UCSD-AML1 (cell line): ENCODE measurements at regions not wholly inside any gene's neighbourhood (a gene's known extent, or its start where the extent isn't known, plus 50 kb on each side); places are given as distances from the start of the nearest gene placed in this dataset.

ENCODE experiments used
- DNase-seq: peaks from one replicate; lab custom pipeline; 2025; ENCODE audit not compliant: unreplicated experiment; lab: John Stamatoyannopoulos, UW

DNA sequence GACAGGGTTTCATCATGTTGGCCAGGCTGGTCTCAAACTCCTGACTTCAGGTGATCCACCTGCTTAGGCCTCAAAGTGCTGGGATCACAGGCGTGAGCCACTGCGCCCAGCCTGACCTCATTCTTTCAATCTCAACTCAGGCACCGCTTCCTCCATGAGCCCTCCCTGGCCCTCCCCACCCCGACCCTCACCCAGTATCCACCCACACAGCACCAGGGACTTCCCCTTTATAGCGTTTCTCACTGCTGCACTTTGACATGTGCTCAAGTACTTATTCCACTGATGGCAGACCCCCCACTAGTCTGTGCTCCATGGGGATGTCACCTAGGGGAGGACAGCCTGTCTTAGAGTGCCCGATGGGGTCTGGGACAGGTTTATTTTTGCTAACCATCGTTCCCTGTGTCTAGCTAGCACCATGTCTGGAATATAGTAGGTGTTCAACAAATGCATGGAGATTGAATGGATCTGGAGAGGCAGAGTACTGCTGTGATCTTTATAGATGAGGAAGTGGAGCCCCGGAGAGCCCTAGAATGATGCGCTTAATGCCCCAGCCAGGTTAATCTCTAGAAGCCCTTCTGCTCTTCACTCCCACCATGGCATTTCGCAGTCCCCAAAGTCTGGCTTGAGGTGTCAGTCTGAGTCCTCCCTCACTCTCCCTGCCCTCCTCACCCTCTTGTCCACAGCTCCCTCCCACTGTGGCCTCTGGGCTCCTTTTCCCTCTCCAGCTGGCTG is 258.8 kb downstream of the RPS24 start:
- no peak for DNase-seq

DNA sequence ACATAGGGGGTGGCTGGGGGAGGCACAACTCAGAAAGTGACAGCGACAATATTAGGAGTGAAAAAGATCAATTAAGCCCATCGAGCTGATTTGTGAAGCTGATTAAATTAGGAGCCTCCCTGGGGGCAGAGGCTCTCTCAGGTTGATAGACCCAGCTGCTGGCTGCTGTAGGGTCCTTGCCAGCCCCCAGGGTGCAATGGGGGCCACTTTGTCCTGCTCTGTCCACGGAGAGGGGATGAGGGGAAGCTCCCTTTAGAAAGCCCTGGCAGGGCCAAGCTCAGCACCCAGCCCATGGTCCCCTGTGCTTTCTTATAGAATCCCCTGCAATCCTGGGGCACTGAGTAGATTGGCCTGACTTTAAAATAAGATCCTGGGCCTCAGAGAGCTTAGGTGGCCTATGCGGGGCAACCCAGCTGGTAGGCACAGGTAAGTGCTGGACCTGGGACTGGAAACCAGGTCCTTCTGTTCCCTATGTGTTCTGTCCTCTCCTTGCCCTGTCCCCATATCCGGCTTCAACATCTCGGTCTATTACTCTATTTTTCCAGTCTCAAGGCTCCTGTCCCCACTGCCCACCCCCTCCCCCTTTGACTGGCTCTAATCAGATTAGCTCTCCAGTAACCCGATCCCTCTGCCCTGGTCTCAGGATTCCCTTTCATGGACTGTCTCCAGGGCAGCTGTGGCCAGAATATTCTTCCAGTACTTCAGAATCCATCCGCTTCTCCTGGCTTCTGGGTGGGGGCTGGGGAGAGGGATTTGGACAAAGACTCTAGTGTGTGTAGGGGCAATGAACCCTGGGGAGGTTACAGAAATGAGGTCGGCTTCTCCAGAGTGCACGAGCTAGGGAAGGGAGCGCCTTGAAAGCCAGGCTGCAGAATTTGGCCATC is 259.6 kb downstream of the RPS24 start:
- no peak for DNase-seq

DNA sequence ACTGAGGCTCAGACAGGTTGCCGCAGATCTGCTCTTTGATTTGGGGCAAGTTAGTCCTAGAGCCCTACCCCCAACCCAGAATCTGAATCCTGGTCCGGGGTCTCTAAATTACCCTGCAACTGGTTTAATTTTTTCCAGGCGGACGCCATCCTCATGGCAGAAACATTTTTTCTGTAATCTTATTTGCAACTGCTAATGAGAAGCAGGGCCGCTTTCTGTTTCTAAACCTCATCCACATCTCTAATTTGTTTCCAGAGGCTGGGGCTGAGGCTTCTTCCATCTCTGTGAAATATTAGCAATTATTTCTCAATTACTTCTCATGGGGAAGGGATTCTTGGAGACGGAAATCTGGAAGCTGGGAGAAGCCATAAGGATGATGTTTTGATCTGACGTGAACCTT is 261.6 kb downstream of the RPS24 start:
- no peak for DNase-seq

DNA sequence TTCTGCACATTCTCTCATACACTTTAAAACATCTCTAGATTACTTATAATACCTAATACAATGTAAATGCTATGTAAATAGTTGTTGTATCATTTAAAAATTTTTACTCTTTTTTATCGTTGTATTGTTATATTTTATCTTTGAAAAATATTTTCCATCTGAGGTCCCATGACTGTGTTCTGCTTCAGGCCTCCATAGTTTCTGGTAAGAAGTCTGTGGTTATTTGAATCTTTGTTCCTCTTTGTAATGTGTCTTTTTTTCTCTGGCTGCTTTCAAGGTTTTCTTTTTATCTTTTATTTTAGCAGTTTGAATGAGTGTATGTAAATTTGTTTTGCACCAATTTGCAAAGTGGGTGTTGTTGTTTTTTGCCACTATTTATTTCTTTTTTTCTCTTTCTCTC is 263.1 kb downstream of the RPS24 start:
- DNase-seq = no peak

DNA sequence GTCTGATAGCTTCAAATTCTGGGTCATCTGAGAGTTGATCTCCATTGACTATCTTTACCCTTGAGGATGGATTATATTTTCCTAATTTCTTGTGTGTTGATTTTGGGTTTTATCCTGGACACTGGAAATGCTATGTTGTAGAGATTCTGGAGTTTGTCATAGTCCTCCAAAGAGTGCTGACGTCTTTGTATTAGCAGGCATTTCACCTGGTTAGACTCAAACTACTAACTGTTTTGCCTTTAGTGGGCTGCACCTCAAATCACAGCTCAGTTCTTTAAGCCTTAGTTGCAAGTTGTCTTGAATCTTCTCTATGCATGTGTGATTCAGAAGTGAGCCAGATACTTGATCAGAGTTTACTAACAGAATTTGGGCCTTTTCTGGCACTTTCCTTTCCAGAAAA is 264.3 kb downstream of the RPS24 start:
- DNase-seq = no peak

DNA sequence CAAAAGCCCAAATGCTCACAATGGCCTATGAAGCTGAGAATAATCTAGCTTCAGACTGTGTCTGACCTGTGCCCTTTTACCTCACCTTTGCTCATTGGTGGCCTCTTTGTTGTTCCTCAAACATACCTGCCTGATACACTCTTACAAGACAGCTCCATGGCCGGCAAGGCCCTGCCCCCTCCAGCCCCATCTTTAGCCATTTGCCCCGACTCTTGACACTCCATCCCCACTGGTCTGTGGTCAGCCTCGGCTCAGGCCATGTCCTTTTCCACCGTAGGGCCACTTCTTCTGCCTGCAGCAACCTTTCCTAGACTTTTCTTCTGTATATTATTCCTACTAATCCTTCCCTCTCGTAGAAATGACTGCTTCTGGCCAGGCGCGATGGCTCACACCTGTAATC is 265.2 kb downstream of the RPS24 start:
- DNase-seq = no peak

DNA sequence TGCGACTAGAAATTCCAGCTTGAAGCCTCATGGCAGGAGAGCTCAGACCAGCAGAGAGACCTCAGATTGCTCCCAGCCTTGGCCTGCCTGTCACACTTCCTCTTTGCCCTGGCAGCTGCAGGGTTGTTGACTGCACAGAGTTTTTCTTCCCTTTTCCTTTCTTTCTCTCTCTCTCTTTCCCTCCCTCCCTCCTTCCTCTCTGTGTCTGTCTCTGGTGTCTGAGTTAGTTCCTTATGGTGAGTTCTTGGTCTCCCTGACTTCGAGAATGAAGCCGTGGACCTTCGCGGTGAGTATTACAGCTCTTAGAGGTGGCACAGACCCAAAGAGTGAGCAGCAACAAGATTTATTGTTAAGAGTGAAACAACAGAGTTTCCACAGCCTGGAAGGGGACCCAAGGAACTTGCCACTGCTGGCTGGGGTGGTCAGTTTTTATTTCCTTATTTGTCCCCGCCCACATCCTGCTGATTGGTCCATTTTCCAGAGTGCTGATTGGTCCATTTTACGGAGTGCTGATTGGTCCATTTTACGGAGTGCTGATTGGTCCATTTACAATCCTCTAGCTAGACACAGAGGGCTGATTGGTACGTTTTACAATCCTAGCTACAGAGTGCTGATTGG is 266.3 kb downstream of the RPS24 start:
- DNase-seq = peak; percentile 56

DNA sequence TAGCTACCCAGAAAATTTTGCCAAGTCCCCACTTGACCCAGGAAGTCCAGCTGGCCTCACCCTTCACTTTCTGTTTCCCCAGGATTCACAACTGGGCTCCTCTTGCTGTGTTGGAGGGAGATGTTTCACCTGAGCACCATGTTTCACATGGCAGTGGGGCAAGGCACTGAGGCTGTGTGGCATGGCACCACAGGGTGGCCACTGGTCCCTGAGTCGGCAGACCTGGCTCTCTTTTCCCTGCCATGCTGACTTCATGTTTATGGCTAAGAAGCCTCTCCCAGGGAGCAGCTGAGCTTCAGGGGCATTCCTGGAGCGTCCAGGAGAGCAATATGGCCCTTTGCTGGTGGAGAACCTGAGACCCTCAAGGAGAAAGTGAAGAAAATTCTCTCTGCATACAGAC is 266.9 kb downstream of the RPS24 start:
- DNase-seq = no peak

DNA sequence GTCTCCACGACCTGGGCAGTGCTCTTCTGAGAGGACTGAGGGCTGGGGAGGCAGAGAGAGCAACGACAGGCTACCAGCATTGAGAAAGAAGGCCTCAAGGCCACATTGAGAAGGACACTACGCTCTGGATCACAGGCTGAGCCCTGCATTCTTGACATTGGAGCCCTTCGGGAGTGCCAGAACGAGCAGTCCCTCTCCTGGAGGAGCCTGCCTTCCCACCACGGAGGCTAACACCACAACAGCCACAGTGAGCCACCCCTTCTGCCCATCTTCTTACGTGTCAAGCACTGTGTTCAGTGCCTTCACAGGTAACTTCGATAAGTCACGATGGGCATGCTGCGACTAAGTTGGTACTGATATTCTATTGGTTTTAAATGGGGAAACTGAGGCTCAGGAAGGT is 267.8 kb downstream of the RPS24 start:
- DNase-seq = no peak

DNA sequence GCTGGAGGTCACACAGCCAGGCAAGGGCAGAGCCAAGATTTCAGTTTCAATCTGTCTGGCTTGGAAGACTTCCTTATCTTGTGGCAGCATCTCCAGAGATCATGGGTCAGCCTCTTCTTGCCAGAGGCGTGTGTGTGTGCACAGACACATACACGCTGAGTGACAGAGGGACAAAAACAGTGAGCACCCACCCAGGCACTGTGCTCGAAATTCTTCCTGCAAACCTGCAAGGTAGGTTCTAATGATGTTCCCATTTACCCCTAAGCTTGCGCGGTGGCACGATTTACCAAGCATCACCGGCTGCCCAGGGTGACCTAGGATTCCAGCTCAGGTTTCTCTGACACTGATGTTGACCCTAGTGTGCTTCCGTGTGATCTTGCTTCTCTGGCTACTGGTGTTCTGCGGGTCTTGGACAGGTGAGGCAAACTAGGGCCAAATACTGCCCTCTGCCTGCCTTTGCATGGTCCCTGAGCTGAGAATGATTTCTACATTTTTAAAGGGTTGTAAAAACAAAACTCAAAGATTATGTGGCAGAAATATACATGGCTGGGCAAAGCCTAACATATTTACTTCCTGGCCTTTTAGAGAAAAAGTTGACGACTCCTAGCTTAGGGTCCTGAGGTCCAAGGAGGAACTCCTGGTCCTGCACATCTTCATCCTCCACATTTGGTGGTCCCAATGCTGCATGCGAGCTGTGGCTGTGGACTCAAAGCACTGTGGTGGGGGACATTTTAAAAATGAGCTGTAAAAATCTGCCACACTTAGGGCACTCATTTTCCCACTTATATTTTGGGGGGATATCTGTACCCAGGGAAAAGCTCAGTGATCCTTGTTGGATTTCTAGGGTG is 268.5 kb downstream of the RPS24 start:
- DNase-seq = no peak

DNA sequence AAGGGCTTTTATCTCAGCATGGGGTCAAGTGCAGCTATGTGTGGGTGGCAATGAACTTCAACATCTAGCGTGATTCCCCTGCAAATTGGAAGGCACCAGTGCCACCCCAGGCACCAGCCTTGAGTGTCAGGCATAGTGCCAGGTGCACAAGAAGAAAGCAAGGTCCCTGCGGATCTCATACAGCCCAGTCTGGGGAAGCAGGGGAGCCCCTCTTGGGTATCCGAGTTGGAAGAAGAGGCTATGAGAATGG is 269.0 kb downstream of the RPS24 start:
- no peak for DNase-seq

DNA sequence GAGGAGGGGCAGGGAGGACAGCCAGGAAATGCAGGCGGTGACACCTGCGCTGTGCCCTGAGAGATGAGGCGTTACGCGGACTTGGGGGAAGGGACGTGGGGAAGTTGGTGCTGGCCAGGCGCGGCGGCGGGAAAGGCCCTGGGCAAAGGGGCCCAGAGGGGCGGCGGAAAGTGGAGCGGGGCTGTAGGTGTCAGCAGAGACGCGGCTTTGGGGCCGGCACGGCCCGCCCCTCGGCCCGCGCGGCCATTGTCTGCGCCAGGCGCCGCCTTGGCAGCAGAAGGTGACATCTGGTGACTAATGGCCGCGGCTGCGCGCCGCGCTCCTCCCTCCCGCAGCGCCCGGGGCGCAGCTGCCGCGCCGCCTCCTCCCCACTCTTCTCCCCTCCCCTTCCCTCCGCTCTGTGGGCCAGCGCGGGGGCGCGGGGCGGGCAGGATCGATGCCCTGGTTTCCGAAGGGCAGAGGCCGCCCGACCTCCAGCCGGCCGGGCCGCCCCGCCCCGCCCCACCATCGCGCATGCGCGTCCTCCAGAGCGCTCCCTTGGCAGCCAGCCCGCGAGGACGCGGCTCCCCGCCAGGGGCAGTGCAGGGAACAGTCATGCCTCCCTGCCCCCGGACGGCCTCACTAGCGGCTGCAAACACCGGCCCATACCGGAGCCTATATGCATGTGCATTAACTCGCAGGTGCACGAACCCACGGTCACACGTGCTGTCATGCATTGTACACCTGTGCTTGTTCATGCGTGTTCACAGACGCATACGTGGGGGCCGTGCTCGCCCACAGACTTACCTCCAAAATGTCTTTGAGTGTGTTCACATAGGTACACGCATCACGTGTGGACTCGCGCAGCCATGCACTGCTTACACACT is 269.6 kb downstream of the RPS24 start:
- DNase-seq = peak; percentile 98

DNA sequence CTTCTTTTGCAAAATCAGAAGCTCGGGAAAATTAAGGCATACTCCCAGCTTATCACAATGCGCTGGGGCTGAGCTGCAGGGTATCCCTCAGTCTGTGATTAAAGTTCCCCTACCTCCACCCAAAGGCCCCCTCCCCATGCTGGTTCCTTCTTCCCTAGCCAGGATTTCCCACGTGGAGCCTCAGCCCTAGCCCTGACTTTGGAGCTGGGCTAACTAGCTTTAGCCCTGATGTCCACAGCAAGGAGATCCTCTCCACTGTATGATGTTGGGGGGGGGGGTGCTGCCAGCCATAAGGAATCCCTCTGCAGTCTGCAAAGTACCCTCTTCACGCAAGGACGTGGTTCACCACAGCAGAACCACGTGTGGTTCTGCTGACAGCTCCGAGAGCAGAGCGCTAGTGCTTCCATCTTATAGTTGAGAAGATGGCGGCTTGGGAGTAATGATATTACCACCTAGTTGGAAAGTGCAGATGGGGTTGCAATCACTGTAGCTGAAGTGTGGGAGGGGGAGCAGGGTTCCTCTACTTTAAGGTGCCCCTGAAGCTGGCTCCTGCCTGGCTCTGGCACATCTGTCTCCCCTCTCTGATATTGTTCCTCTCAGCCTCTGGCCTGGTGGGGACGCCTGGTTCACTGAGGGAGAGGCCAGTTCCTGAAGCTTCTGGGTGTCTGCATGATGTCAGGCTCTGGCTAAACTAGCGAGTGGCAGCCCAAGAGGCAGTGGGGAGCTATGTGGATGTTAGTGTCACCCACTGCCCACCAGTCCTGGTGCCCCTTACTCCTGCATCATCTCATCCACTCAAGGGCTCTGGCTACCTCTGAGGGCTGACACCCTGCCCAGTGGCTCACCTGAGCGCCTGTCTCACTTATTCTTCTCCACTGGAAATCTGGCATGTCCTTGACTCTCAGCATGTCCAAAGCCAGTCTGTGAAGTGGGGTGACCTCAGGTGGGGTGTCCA is 270.7 kb downstream of the RPS24 start:
- DNase-seq = no peak

DNA sequence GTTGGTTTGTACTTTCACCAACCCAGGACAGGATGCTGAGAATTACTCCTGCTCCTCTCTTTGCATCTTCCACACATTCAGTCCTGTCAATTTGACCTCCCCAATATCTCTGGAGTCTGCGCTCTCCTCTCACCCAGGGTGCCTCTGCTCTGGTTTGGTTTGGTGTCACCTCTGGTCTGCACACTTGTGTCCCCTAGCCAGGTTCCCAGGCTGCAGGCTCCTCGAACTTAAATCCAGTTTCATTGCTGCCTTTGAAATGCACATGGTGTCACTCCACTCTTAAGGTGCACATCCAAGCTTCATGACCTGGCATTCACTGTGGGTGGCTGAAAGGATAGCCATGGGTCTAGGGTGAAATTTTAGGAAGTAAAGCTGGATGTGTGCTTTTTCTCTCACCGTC is 271.6 kb downstream of the RPS24 start:
- no peak for DNase-seq

DNA sequence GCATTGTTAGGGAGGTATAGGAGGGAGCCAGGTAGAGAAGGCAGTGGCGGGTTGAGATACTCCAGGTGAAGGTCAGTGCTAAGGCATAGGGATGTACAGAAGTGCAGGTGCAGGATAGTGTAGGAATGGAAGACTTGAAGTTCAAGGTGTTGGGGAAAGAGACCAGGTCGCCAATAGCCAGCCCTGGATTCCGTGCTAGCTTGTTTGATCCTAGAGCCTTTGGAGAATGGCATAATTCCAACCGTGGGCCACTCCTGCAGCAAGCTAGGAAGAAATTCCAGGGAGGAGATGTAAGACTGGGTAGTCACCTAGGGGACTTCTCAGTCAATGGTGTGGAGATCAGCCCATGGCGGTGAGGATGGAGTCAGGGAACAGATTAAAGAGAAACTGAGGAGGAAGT is 272.7 kb downstream of the RPS24 start:
- no peak for DNase-seq

DNA sequence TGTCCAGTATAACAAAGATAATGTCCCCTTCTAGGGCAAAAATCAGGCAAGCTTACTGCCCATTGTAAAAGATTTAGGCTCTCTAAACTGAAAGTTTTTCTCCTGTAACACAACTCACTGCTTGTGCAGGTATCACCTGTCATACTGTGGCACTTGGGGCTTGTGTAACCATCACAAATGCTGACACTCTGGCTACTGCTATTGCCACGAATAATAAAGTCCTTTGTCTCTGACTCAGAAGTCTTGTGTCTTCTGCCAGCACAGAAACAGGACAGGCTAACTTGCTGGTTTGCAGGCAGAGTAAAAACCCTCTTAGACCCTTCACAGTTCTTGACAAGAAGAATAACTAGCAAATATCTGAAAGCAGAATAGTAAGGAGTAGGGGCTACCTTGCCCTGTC is 273.9 kb downstream of the RPS24 start:
- no peak for DNase-seq

DNA sequence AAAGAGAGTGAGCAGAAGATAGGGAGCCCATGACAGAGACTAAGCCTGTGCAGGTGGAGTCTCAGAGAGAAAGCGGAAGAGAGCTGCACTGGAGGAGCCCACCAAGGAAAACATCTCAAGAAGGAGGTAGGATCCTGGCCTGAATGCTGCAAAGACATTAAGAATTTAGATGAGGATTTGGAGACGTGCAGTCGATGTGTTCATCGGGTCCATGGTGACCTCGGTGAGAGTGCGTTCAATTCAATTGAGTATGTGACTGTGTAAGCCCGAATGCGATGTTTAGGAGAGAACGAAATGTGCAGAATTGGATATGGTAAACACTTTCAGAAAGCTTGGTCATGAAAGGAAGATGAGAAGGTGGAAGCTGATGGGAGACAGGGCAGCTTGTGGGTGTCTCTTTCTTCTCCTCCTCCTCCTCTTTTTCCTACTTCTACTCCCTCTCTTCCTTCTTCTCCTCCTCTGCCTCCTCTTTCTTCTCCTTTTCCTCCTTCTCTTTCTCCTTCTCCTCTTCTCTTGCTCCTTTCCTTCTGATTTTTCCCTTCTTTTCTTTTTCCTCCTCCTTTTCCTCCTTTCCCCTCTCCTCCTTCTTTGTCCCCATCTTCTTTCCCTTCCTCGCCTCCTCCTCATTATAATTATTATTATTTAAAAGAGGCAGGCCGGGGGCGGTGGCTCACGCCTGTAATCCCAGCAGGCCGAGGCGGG is 276.0 kb downstream of the RPS24 start:
- DNase-seq = no peak

DNA sequence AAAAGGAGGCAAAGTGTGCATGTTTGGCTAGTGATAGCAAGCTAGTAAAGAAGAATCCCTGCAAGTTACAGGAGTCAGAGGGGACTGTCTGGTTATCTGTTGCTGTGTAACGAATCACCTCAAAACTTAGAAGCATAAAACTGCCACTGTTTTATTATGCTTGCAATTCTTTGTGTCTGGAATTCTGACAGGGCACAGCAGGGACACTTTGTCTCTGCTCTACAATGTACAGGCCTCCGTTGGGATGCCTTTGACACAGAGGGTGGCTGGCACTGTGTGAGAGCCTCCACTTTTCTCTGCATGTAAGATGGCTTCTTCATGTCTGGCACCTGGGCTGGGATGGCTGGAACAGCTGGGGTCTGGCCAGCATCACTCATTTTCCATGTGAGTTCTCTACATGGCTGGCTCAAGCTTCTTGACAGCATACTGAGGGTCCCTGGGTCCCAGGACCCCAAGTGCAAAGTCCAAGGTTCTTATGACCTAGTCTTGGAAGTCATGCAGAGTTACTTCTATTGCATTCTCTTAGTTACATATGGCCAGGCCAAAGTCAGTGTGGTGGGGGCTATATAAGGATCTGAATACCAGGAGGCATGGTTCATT is 276.9 kb downstream of the RPS24 start:
- no peak for DNase-seq
